A549 (cell line): ENCODE measurements at regions not wholly inside any gene's neighbourhood (a gene's known extent, or its start where the extent isn't known, plus 50 kb on each side); places are given as distances from the start of the nearest gene placed in this dataset.

Experiments used
- CEBPB ChIP-seq, 2 experiments: fragments of >200 bp in 1 of 2; sonication (Bioruptor Twin) in 1 of 2; formaldehyde crosslinking in 1 of 2; IDR thresholded peaks; 2 replicates each; pipeline ENCODE4 v1.6.1; 2012 to 2016
- HOXB13 ChIP-seq: fragments of 250-450 bp; sonication (Bioruptor Pico); IDR thresholded peaks from 2 replicates; pipeline ENCODE4 v1.5.0; 2020; ENCODE audit warnings: low read depth, mild to moderate bottlenecking, moderate library complexity
- PHF8 ChIP-seq: fragments of 200-600 bp; sonication (generic); IDR thresholded peaks from 2 replicates; pipeline ENCODE4 v1.6.1; 2016; ENCODE audit warnings: low read depth, mild to moderate bottlenecking, antibody characterized with exemption, moderate library complexity, borderline replicate concordance
- TP53 ChIP-seq: fragments of 250-450 bp; sonication (Bioruptor Pico); IDR thresholded peaks from 2 replicates; pipeline ENCODE4 v1.5.0; 2021; ENCODE audit warnings: mild to moderate bottlenecking, moderate library complexity
- TF ChIP-seq, protein P1 (sequence below): IDR thresholded peaks from 2 replicates; pipeline ENCODE4 v1.6.1; 2012

DNA sequence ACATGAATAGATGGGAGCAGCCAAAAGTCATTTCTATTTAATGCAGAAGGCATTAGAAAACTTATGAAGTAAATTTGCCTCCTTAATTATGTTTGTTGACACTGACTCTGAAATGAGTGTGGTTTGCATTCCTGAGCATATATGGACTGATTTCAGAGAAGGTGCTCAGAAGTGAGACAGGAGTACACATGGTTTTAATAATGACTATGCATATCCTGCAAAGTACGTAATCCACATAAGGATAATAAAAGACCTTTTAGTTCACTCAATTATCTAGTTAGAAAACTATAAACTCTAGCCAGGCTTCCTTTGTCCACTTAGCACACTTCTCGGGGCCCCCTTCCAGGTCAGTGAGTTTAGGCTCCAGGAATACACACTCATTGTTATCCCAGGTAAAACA lies 75.7 kb upstream of the SNX2 start:
- TF ChIP-seq, protein P1, sequence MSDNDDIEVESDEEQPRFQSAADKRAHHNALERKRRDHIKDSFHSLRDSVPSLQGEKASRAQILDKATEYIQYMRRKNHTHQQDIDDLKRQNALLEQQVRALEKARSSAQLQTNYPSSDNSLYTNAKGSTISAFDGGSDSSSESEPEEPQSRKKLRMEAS, result no peak
- TF ChIP-seq PHF8, result no peak
- TF ChIP-seq TP53 (CRISPR knock-in tag), result no peak
- no peak for TF ChIP-seq CEBPB (IDR thresholded peaks at IDR 0.05)
- TF ChIP-seq HOXB13 (CRISPR knock-in tag), result no peak
